GM18868 (cell line): ENCODE measurements at regions not wholly inside any gene's neighbourhood (a gene's known extent, or its start where the extent isn't known, plus 50 kb on each side); places are given as distances from the start of the nearest gene placed in this dataset.
A peak's percentile ranks its signal among the peaks of the same experiment; 100 is the strongest.

Experiments
- ATAC-seq: cut with Tn5 transposase; IDR thresholded peaks from one replicate; pipeline ENCODE4 v1.9.1; 2021; ENCODE audit warnings: mild to moderate bottlenecking, moderate library complexity; ENCODE audit not compliant: unreplicated experiment

DNA sequence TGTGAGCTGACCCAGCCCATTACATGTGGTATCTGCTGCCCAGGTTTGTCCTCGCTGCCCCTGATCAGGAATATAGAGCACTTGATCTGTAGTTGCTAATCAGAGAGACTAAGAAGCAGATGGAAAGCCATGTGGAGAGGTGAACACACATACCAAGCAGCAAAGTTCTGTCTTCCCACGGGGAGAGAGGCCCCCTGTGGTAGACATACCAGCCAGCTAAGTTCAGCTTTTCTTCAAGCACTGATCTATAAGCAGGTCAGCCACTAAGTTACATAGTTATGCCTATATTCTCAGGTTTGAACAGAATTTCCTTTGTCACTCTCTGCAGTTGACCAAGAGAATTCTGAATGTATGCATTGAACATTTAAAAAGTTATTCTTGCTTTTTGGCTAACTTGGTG lies 76.4 kb downstream of the DDX3Y start:
- no peak for ATAC-seq

DNA sequence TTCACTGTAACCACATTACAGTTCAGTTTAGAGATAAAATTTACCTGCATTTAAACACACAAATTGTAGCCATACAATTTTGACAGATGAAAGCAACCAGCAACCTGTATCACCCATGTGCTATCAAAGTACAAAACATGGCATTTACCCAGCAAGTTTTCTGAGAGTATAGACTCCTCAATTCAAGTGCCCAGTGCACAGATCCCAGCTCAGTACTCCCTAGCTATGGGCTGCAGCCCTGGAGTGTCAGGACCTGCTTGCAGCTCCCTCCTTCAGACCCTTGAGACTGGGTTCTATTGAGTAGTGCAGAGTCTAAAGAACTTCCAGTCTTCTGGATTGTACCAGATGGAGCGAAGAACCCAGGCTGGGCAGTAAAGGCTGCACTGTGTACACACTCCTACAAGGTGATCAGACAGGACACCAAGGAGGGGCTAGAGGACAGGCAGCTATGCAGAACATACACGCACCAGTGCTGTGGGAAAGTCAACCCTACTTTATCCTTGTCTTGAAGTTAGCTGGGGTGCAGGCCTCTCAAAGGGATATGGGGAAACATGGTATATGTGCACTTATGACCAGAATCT lies 77.7 kb downstream of the DDX3Y start:
- ATAC-seq = no peak

DNA sequence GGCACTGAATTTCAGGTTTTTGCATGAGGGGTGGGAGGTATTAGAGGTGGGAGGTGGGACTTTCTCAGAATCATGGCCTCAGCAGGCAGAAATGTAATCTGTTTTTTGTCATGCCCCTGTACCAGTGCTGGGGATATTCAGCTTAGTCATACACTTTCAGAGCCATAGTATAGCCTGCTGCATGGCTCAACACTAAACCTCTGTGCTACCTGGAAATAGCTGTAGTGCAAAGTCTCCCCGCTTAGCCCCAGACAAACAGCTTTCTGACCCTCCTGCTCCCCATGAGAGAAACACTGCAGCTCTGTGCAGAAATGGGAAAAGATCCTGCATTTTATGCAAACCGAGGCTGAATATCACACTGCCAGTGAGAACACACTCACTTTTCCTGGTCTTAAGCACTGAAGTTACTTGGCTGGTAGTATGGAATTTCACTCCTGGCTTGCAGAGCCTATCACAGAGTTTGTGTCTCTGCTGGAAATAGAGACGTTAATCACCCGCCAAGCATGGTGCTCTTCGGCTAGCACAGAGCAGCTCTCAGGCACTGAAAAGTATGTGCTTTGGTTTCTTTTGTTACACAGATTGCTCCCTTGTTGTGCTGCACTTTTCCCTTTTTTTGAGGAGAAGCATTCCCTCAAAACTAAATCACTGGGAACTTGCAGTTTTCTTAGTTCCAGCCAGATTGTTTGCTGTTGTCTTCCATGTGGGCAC lies 80.1 kb downstream of the DDX3Y start:
- no peak for ATAC-seq

DNA sequence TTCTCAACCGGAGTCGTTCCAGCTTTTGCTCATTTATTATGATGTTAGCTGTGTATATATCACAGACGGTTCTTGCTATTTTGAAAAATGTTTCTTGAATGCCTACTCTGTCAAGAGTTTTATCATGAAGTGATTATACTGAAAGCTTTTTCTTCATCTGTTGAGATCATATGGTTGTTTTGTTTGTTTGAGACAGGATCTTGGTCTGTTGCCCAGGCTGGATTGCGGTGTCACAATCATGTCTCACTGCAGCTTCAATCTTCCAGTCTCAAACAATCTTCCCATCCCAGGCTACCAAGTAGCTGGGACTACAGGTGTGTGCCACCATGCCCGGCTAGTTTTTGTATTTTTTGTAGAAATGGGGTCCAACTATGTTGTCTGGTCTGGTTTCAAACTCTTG lies 112.8 kb downstream of the DDX3Y start:
- no peak for ATAC-seq

DNA sequence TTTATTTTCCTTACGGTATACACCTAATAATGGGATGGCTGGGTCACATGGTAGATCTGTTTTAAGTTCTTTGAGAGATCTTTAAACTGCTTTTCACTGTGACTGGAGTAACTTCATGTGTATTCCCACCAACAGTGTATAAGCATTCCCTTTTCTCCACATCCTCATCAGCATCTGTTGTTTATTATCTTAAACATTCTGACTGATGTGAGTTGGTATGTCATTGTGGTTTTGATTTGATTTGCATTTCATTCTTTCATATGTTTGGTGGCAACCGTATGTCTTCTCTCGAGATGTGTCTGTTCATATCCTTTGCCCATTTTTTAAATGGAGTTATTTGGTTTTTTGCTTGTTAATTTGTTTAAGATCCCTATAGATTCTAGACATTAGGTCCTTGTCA lies 114.8 kb downstream of the DDX3Y start:
- ATAC-seq = no peak

DNA sequence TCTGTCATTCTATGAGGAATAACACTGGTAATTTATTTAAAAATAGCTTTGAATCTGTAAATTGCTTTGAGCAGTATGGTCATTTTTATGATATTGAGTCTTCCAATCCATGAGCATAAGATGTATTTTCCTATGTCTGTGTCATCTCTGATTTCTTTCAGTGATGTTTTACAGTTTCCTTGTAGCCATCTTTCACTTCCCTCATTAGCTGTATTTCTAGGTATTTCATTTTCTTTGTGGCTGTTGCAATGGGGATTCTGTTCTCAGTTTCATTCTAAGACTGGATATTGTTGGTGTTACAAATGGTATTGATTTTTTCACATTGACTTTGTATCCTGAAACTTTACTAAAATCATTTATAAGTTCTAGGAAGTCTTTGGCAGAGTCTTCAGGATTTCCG lies 116.2 kb downstream of the DDX3Y start:
- peak; percentile 39 for ATAC-seq

DNA sequence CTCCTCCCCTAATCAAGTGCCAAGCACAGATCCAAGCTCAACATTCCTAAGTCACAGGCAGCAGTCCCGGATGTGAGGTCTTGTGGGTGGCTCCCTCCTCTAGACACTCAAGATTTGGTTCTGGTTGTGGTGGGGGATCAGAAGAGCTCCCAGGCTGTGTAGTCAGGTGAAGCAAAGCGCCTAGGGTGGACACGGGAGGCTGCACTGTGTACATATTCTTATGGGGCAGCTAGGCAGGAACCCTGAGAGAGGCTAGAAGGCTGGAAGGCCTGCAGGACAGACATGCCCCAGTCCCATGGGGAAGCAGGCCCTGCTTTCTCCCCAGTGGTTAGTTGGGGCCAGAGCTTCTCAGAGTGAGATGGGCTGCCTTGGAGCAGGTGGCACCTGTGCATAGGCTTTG lies 118.9 kb downstream of the DDX3Y start:
- ATAC-seq = peak; percentile 51

DNA sequence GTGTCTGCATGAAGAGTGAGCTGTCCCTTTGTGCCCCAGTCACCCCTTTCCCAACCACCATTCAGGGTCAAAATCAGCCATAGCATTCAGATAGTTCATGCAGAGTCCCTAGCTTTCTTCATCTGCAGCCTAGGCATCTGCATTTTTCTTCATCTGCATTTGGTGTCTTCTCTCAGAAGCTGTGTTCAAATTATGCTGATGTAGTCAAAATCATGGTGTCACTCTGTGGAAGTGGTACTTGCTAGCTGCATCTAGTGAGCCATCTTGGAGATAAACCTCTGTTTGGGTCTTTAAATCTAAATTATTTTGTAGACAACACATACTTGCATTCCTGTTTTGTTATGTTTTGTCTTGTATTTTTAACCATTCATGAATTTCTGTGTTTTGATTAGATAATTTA lies 119.8 kb downstream of the DDX3Y start:
- ATAC-seq = no peak

DNA sequence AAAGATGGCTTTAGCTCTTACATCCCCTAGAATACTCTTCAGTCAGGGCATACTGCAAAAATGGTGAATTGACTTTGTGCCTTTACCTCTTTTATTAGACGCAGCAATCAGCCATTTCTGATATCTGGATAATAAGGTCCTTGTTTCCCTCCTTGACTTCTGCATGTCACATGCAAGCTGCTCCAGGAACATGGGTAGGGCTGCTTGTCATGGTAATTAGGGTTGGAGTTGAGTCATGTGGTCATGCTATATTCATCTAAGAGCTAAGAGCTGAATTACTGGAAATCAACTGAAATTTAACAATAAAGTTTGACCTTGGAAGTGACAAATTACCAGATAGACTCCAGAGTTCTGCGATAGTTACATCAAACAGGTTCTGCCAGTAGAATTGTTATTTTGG lies 122.2 kb downstream of the DDX3Y start:
- ATAC-seq = no peak

DNA sequence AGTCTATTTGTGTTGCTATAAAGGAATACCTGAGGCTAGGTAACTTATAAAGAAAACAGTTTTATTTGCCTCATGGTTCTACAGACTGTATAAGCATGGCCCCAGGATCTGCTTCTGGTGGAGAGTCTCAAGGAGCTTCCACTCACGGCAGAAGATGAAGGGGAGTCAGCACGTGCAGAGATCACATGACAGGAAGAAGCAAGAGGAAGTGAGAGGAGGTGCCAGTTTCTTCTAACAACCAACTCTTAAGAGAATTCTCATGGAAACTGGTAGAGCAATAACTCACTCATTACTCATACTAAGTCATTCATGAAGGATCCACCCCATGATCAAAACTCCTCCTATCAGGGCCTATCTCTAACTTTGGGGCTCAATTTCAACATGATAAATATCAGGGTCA lies 135.6 kb downstream of the DDX3Y start:
- ATAC-seq = no peak

DNA sequence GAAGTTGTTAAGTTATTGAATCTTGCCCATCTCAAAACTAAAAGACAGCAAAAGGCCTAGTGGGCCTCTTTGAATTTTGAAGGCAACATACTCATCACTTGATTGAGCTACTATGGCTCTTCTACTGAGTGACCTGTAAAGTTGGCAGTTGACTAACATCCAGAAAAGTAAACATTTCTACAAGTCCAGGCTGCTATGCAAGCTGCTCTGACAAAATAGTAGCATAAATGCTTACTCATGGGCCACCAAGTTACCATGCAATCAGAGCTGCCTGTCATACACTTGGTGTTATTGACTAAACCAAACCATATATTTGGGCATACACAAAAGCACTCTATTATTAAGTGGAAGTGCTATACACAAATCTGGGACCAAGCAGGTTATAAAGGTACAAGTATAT lies 148.8 kb downstream of the DDX3Y start:
- no peak for ATAC-seq

DNA sequence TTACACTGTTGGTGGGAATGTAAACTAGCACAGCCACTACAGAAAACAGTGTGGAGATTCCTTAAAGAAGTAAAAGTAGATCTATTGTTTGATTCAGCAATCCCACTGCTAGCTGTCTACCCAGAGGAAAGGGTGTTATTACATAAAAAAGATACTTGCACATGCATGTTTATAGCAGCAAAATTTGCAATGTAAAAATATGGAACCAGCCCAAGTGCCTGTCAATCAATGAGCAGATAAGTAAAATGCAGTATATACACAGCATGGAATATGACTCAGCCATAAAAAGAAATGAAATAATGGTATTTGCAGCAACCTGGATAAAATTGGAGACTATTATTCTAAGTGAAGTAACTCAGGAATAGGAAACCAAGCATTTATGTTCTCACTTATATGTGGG lies 161.7 kb downstream of the DDX3Y start:
- ATAC-seq = no peak

DNA sequence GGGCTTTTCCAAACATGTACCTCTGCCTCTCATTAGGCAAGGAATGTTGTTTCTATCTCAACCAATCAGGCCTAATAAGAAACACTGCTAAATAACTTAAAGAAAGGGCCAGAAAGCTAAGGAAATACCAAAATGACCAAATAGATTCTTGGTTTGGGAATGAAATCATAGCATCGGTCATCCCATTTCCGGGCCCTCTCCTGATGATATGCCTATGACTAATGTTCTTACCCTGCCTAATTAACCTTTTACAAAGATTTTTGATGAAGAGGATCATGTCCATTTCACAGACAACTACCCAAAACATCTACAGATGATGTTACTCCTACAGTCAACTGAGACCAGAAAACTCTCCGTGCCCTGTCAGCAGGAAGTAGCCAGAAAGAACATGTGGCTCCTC lies 164.0 kb downstream of the DDX3Y start:
- no peak for ATAC-seq

DNA sequence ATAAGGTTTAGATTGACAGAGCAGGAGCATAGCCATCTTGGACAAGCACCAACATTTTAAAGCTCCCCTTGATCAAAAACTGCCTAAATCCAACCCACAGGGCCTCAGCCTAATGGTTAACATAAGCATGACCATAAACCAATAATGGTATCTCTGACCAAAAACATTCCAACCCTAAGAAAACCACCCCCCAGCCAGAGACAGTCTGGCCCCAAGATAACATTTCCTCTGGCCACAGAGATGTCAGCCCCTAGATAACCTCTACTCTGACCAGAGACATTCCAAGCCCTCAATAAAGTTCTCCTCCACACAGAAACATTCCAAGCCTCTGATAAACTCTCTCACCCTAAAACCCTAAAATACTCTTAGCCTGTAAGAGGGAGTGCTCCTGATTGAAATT lies 164.4 kb downstream of the DDX3Y start:
- ATAC-seq = no peak

DNA sequence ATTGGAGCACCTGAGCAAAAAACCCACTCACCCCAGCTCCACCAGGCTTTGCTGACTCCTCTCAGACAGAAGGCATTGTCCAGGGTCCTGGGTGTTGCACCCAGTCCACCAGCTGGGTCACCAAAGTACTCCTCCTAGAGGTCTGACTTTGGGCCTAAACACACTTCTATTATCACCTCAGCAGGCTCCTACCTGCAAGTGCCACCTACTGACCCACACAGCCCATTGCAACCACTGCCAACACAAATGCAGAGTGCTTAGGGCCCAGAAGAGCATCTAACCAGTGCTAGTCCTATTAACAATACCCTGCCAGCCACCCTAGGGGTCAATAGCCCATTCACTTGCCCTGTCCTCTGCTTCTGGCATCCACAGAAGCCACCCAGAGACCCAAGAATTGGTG lies 178.1 kb downstream of the DDX3Y start:
- ATAC-seq = no peak

DNA sequence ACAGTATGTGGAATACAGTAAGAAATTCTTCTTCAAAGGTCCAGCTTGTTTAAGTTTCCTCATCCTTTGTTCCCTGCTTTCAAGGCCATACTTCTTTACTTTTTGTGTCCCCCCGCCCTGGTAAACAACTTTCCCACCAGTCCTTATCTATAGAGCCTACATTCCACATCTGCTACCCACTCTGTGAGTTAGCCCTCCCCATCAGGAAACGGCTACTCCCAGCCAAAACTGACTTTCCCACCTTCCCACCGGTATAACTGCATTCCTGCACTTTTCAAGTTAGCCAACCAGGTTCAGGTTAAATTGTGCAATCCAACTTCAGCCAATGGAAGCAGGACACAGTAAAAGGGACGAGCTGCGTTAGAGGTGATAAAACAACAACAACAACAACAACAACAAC lies 186.9 kb downstream of the DDX3Y start:
- ATAC-seq = no peak

DNA sequence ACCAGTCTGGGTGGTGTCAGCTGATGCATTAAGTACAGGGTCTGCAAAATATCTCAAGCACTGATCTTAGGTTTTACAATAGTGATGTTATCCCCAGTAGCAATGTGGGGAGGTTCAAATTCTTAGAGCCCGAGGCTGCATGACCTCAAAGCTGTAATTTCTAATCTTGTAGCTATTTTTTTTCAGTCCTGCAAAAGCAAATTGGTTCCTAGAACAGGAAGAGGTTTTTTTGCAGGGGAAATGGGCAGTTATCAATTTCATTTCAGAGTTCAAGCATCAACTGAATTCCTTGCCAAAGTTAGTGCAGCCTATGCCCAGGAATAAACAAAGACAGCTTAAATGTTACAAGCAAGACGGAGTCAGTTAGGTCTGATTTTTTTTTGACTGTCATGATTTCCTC lies 188.3 kb downstream of the DDX3Y start:
- no peak for ATAC-seq

DNA sequence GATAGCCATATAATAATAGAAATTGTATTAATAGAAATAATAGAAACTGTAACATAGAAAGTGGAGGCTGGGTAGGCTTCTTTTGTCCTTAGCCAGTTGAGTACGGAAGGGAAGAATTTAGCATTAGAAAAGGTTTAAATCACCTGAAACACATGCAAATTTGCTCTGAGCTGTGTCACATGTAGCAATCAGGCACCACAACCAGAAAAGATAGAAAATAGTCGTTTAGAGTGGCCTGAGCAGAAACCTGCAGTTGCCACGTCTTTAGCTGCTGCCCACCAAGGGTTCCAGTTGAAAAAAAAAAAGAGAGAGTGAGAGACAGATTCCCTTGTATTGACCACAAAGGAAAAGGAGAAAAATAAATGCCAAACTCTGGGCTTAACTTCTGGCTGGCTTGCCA lies 188.8 kb downstream of the DDX3Y start:
- ATAC-seq = no peak

DNA sequence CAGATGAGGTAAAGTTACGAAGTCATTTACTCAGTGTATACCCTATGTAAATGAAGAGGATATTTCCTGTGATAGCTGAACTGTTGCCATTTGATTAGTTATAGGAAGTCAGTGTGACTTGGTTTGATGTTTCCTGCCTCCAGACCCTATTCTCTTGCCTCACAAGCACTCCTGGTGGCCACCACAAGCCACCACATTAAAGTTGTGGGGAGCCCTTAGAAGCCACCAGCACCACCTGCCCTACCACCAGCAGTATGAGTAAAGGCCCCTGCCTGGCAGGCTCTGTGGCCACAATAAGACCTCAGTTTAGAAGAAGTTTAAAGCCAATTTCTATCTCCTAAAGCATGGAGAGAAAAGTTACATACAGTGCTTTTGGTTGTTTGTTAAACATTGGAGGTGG lies 189.7 kb downstream of the DDX3Y start:
- peak; percentile 74 for ATAC-seq

DNA sequence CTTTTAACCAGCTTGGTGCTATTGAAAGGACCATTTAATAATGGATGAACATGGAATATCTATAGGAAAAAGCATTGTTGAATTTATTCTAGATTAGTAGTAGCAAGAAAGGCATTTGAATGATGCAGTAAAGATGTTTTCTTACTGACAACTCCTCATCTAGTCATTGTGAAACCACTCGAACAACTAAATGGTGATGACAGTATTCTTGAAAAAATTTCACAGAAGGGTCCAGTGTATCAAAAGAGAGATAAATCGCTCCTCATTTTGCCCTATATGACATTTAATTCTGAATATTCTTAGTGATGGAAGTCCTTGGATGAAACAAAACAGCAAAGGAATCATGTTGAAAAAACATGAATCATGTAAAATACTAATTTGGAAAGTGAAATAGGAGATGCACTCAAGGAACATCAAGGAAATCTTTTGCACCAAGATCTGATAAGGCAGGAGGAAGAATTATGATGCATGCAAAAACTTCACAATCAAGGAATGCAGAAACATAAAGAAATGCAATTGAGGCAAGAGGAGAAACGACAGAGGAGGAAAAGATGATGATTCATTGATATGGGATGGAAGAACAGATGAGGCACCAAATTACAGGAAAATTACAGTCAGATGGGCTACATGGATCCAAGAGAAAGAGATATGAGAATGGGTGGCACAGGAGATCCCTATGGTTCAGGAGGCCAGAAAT lies 190.4 kb downstream of the DDX3Y start:
- no peak for ATAC-seq

DNA sequence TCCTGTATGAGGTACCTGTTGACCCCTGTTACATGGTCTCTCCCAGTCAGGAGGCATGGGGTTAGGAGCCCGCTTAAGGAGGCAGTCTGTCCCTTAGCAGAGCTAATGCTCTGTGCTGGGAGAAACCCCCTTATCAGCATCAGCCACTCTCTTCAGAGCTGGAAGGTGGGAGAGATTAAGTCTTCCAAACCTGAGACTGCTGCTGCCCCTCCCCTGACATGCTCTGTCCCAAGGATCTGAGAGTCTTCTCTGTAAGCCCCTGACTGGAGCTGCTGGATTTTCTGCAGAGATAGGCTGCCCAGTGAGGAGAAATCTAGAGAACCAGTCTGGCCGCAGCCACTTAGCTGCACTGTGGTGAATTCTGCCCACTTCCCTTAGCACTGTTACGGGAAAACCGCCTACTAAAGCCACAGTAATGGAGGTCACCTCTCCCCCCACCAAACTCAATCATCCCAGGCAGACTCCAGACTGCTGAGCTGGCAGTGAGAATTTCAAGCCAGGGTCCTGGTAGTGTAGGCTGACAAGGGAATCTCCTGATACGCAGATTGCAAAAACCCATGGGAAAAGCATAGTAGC lies 222.3 kb downstream of the DDX3Y start:
- ATAC-seq = peak; percentile 93

DNA sequence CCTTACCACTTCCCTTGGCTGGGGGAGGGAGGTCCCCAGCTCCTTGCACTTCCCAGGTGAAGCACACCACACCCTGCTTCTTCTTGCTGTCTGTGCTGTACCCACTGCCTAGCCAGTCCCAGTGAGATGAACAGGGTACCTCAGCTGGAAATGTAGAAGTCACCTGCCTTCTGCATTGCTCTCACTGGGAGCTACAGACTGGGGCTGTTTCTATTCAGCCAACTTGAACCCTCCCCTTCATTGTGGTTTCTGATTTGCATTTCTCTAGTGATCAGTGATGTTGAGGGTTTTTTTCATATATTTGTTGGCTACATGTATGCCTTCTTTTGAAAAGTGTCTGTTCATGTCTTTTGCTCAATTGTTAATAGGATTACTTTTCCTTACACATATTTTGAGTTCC lies 222.8 kb downstream of the DDX3Y start:
- peak; percentile 76 for ATAC-seq
